B cell (primary cell): ENCODE measurements at regions not wholly inside any gene's neighbourhood (a gene's known extent, or its start where the extent isn't known, plus 50 kb on each side); places are given as distances from the start of the nearest gene placed in this dataset.

ENCODE experiments used
- ATAC-seq: fragments of 200-7000 bp; cut with Tn5 transposase; one replicate; pipeline ENCODE4 v1.10.0; 2021; ENCODE audit warnings: low read depth, mild to moderate bottlenecking, moderate number of reproducible peaks, moderate library complexity
- CTCF ChIA-PET: fragments of 350-600 bp; sonication (Branson Sonifier 250); formaldehyde crosslinking; loops from one replicate; lab custom pipeline; 2021; ENCODE audit warnings: antibody characterized with exemption, inconsistent platforms; lab: Charles Lee
- POLR2A ChIA-PET: fragments of 350-600 bp; sonication (Branson Sonifier 250); formaldehyde crosslinking; loops from one replicate; lab custom pipeline; 2021; ENCODE audit warnings: antibody characterized with exemption; lab: Charles Lee
- DNase-seq: peaks from one replicate; pipeline ENCODE4 v3.0.0; 2013
- H2AFZ ChIP-seq: 2 replicates; pipeline ENCODE4 v1.6.1; 2012; ENCODE audit warnings: mild to moderate bottlenecking, low read depth, low read length; ENCODE audit not compliant: insufficient read depth, poor library complexity, severe bottlenecking
- H3K27ac ChIP-seq, 2 donors: 1 replicate in 1 of 2; 2 replicates in 1 of 2; pipeline ENCODE4 v1.5.1; 2012 to 2013; ENCODE audit warnings: low read length in 2 of 2, mild to moderate bottlenecking in 2 of 2, moderate library complexity in 1 of 2
- H3K27me3 ChIP-seq, 4 experiments: fragments of 200-600 bp in 1 of 4; sonication (generic) in 1 of 4; replicated peaks in 1 of 4; 1 replicate in 2 of 4; 2 replicates in 2 of 4; pipeline versions ENCODE4 v1.6.1 to v1.7.0; 2013 to 2016; ENCODE audit warnings: low read length in 3 of 4, mild to moderate bottlenecking in 2 of 4, mixed read lengths in 1 of 4, moderate library complexity in 1 of 4; ENCODE audit not compliant: insufficient read depth in 4 of 4, control insufficient read depth in 3 of 4; ENCODE audit errors: control extremely low read depth in 1 of 4
- H3K36me3 ChIP-seq, 2 experiments: replicated peaks in 1 of 2; 1 replicate in 1 of 2; 2 replicates in 1 of 2; pipeline versions ENCODE4 v1.6.1 to v1.7.1; 2013; ENCODE audit warnings: low read length in 1 of 2; ENCODE audit not compliant: insufficient read depth in 2 of 2, control insufficient read depth in 1 of 2; ENCODE audit errors: control extremely low read depth in 1 of 2, extremely low read depth in 1 of 2
- H3K4me1 ChIP-seq, 2 donors: fragments of 200-600 bp in 1 of 2; sonication (generic) in 1 of 2; 1 replicate in 1 of 2; 2 replicates in 1 of 2; pipeline versions ENCODE4 v1.5.1 to v1.6.1; 2013 to 2017; ENCODE audit warnings: low read length in 2 of 2; ENCODE audit not compliant: control insufficient read depth in 2 of 2, insufficient read depth in 2 of 2
- H3K4me2 ChIP-seq: replicated peaks from 2 replicates; pipeline ENCODE3; 2012; ENCODE audit warnings: mild to moderate bottlenecking, low read depth, low read length; ENCODE audit not compliant: poor library complexity, severe bottlenecking
- H3K4me3 ChIP-seq, 5 experiments: fragments of 200-600 bp in 1 of 5; sonication (generic) in 1 of 5; 1 replicate in 3 of 5; 2 replicates in 2 of 5; pipeline versions ENCODE4 v1.5.1 to v1.7.0; 2011 to 2016; ENCODE audit warnings: low read length in 4 of 5, mild to moderate bottlenecking in 4 of 5, low read depth in 2 of 5, control low read depth in 1 of 5, moderate library complexity in 1 of 5; ENCODE audit not compliant: insufficient read depth in 1 of 5; ENCODE audit errors: control extremely low read depth in 1 of 5, extremely low read depth in 1 of 5
- H3K79me2 ChIP-seq: fragments of 200-600 bp; sonication (generic); one replicate; pipeline ENCODE4 v1.6.0; 2016; ENCODE audit warnings: low read length; ENCODE audit not compliant: control insufficient read depth, insufficient read depth
- H3K9ac ChIP-seq: fragments of 200-600 bp; sonication (generic); 2 replicates; pipeline ENCODE4 v1.6.1; 2017; ENCODE audit warnings: mild to moderate bottlenecking, low read length, moderate library complexity
- H3K9me3 ChIP-seq, 3 donors: one replicate each; pipeline versions ENCODE4 v1.6.1 to v1.7.1; 2013; ENCODE audit warnings: low read length in 2 of 3; ENCODE audit not compliant: control insufficient read depth in 2 of 3, insufficient read depth in 1 of 3; ENCODE audit errors: control extremely low read depth in 1 of 3
- H4K20me1 ChIP-seq: 2 replicates; pipeline ENCODE4 v1.6.0; 2012; ENCODE audit warnings: mild to moderate bottlenecking, low read length; ENCODE audit not compliant: insufficient read depth, control insufficient read depth, poor library complexity, severe bottlenecking
- H3K27ac Mint-ChIP-seq: one replicate; pipeline ENCODE4 v1.8.0; 2021; ENCODE audit warnings: mixed read lengths
- H3K27me3 Mint-ChIP-seq: one replicate; pipeline ENCODE4 v1.8.0; 2021; ENCODE audit warnings: mixed read lengths
- H3K4me1 Mint-ChIP-seq: one replicate; pipeline ENCODE4 v1.8.0; 2021; ENCODE audit warnings: mixed read lengths
- H3K4me3 Mint-ChIP-seq: one replicate; pipeline ENCODE4 v1.8.0; 2021; ENCODE audit warnings: mixed read lengths
- H3K9me3 Mint-ChIP-seq: one replicate; pipeline ENCODE4 v1.8.0; 2022; ENCODE audit warnings: mixed read lengths; ENCODE audit not compliant: insufficient read depth
- EZH2 ChIP-seq: IDR thresholded peaks from 2 replicates; pipeline ENCODE4 v1.6.1; 2012; ENCODE audit warnings: borderline replicate concordance, low read depth, mild to moderate bottlenecking, moderate library complexity, low read length; ENCODE audit not compliant: insufficient read depth, poor library complexity, severe bottlenecking
- WGBS: methylation state at CpG from one replicate; pipeline ENCODE4 v1.1.5; 2013; ENCODE audit warnings: missing lambda C conversion rate; ENCODE audit not compliant: insufficient coverage; 5-methylcytosine and 5-hydroxymethylcytosine counted together
- intact Hi-C: fragments of 100-400 bp; cut with micrococcal nuclease; formaldehyde crosslinking; loops from one replicate; pipeline ENCODE4 v1.10.0; 2022
- TF ChIP-seq, protein P1 (sequence below): fragments of 200-600 bp; IDR thresholded peaks from one replicate; pipeline ENCODE4 v1.8.0; 2022; ENCODE audit warnings: antibody characterized with exemption, mild to moderate bottlenecking

DNA sequence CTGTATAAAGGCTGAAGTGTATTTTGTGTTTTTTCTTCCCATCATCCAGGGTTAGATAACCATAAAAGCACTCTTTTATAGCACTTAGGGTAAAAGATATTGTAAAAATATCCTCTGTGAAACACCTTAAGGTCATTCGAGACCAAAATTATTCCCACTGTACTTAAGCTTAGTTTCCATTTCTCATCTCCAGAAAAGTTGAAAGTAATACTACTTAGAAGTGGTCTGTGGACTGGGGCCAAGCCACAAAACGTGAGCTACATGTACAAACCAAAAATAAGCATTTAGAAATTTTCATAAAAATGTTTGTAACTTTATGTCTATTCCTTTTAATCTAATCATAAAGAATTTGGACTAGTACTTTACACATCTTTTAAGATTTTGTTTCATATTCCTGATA is 142.0 kb upstream of the NTM start:
- Histone ChIP-seq H3K27ac (no peak overlapping the region), H3K9ac (no peak overlapping the region), H3K79me2 (no peaks in the 10 kb centered on the region), H3K4me2 (no peak overlapping the region), H3K4me1 (no peaks in the 10 kb centered on the region), H3K36me3 (no peaks in the 10 kb centered on the region), H3K9me3 (peaks cover 0 to 6% (median 0%) of the 10 kb centered on the region in 3 donors), H3K27me3 (no peaks in the 10 kb centered on the region), H3K4me3 (no peak overlapping the region), H2AFZ (no peak overlapping the region), H4K20me1 (no peaks in the 10 kb centered on the region)
- no peak for DNase-seq
- Mint-ChIP-seq H3K27ac (no peak overlapping the region), H3K4me3 (no peak overlapping the region), H3K27me3 (no peaks in the 10 kb centered on the region), H3K4me1 (no peaks in the 10 kb centered on the region), H3K9me3 (no peaks in the 10 kb centered on the region)
- intact Hi-C loops: no loop called here
- TF ChIP-seq, protein P1, sequence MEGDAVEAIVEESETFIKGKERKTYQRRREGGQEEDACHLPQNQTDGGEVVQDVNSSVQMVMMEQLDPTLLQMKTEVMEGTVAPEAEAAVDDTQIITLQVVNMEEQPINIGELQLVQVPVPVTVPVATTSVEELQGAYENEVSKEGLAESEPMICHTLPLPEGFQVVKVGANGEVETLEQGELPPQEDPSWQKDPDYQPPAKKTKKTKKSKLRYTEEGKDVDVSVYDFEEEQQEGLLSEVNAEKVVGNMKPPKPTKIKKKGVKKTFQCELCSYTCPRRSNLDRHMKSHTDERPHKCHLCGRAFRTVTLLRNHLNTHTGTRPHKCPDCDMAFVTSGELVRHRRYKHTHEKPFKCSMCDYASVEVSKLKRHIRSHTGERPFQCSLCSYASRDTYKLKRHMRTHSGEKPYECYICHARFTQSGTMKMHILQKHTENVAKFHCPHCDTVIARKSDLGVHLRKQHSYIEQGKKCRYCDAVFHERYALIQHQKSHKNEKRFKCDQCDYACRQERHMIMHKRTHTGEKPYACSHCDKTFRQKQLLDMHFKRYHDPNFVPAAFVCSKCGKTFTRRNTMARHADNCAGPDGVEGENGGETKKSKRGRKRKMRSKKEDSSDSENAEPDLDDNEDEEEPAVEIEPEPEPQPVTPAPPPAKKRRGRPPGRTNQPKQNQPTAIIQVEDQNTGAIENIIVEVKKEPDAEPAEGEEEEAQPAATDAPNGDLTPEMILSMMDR: no peak
- no peak for TF ChIP-seq EZH2
- ChIA-PET POLR2A (no interaction called here), CTCF (no interaction called here)
- WGBS: no CpG with 5 or more reads among the region's 2 CpGs
- ATAC-seq: no peak

DNA sequence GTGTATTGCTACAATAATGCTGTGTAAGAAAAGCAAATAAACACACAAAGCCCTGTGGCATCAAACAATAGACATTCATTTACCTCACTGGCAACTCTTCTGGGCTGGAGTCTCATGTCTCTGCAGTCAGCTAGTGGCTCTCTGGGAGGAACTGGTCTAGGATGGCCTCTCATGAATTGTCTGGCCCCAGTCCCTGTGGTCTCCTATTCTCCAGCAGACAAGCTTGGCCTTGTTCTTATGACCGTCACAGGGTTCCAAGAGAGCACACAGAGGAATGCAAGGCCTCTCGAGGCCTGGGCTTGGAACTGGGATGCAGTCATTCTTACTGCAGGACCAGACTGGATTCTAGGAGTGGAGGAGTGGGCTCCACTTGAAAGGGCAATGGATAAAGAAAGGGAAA is 141.2 kb upstream of the NTM start:
- CTCF ChIA-PET: no interaction called here
- Histone ChIP-seq H3K4me2 (no peak overlapping the region), H3K36me3 (no peaks in the 10 kb centered on the region), H3K4me3 (no peak overlapping the region), H3K4me1 (no peaks in the 10 kb centered on the region), H3K27me3 (no peaks in the 10 kb centered on the region), H3K27ac (no peak overlapping the region), H2AFZ (no peak overlapping the region), H4K20me1 (no peaks in the 10 kb centered on the region), H3K9ac (no peak overlapping the region), H3K9me3 (peaks cover 0 to 6% (median 0%) of the 10 kb centered on the region in 3 donors), H3K79me2 (no peaks in the 10 kb centered on the region)
- intact Hi-C loops: no loop called here
- Mint-ChIP-seq H3K9me3 (no peaks in the 10 kb centered on the region), H3K27ac (no peak overlapping the region), H3K27me3 (no peaks in the 10 kb centered on the region), H3K4me1 (no peaks in the 10 kb centered on the region), H3K4me3 (no peak overlapping the region)
- ATAC-seq (no peak), DNase-seq (no peak)
- TF ChIP-seq, protein P1: no peak
- no peak for TF ChIP-seq EZH2
- POLR2A ChIA-PET: no interaction called here
- 66% methylated on average over 2 of the region's 2 CpGs for WGBS
